ENCODE measurements at regions not wholly inside any gene's neighbourhood (a gene's known extent, or its start where the extent isn't known, plus 50 kb on each side); places are given as distances from the start of the nearest gene placed in this dataset.

DNA sequence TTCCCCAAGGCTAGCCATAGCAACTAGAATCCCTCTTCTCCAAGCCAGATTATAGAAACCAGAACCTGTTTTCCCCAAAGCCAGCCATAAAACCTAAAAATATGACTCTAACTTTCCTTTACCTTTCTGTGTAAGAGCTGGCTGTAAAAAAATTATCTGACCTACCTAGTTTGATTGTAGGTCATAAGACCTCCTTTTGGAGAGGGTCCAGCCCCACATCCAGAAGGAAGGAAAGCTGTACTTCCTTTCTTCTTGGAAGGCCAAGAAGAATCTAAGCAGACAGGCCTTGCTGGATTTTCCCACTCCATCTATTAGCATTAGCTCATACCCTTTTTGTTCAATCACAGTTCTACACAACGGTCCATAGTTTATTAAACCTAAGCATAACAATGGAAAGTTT lies 1006.3 kb downstream of the SORCS3 start:
- no peak for DNase-seq

DNA sequence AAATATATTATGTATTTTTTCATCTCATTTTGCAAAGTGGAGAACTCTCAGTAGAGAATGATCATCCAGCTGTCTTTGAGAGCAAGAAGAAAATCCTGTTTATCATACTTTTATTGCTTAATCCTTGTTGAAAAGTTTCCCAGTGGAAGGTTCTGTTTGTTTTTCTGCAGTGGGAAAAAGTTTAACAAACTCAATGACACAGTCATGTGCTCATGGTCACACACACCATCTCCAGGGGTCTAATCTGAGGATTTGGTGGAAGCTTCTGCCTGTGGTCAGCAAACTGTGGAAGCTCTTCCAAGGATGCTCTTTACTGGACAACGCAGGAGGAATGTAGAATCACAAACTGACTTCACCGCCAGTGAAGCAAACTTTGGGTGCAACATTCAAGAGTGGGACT lies 1003.9 kb downstream of the SORCS3 start:
- DNase-seq, result peak in 1 of 3 donors; percentile 3

GRCh38 chr10:105644559-105644958 lies 1003.5 kb downstream of the SORCS3 start:
- DNase-seq, result no peak

DNA sequence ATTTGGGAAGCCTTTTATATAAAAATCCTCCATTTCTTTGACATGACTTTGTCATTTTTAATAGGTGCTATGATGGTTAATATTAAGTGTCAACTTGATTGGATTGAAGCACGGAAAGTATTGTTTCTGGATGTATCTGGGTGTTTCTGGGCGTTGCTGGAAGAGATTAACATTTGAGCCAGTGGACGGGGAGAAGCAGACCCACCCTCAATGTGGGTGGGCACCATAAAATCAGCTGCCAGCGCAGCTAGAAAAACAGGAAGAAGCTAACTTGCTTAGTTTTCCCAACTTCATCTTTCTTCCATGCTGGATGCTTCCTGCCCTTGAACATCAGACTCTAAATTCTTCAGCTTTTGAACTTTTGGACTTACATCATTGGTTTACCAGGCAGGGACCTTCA lies 1003.0 kb downstream of the SORCS3 start:
- DNase-seq, result peak in 1 of 3 donors; percentile 10

DNA sequence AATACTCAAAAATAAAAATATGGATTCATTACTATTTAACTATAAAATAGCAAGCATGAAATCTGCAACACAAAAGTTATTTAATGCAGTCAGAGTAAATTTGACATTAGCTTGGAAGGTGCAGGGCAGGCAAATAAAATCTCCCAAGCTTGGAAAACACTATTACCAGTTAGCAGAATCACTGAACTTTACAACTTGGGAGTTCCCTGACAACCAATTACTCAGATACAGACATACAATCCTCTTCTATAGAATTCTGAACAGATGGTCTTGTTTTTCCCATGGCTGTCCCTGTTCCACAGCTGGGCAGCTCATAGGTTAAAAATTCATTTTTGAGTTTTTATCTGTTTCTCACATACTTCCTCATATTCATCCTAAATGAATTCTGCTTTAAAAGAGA lies 1002.6 kb downstream of the SORCS3 start:
- DNase-seq, result no peak

DNA sequence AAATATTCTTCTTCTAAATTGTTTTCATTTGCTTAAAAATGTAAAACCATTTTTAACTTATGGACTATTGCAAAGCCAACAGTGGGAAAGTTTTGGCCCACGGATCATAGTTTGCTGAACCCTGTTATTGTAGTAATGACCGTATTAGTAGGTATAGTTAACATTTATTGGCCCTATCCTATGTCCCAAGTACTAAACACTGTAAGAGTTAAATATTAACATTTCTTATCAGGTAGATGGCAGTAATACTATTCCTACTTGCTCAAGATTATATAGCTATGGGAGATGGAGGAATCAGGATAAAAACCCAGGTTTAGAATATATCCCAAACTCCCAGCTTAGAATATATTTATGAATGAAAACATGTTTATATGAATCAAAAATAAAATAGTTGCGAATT lies 993.2 kb downstream of the SORCS3 start:
- no peak for DNase-seq

GRCh38 chr10:105615715-105616365 lies 974.8 kb downstream of the SORCS3 start:
- DNase-seq, result no peak

- no peak for DNase-seq
Observed at GRCh38 chr10:105611244-105611798, 970.2 kb downstream of the SORCS3 start.

GRCh38 chr10:105609451-105609850 lies 968.4 kb downstream of the SORCS3 start:
- no peak for DNase-seq

GRCh38 chr10:105605918-105606317 lies 964.8 kb downstream of the SORCS3 start:
- DNase-seq, result no peak

DNA sequence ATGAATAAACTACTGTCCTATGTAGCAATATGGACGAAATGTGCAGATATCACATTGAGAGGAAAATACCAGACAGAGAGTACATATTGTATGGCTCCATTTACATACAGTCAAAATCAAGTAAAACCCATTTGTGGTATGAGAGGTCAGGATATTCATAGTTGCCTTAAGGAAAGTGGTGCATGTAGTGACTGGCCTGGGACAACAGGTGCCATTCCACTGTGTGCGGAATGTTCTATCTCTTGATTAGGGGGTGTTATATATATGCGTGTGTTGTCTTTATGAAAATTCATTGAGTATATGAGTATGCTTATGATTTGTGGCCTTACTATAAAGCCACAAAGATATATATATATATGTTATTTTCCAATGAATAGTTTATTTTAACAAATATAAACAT lies 964.0 kb downstream of the SORCS3 start:
- DNase-seq, result no peak

DNA sequence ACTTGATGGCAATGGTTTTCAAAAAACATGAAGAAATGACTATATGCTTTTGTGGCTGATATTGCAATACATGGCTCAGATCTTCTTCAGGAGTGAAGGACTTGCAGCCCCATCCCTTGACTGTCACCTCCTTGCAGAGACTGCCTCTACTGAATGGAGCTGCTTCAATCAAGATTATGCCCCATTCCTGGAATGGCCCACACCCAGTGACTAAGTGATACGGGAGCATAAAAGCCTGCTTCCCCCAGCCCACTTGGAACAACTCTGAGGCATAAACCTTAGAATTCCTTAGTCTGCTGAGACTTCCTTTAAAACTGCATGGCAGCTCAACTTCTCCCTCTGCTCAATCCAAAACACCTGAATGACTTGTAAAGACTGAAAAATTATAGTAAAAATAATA lies 957.1 kb downstream of the SORCS3 start:
- DNase-seq, result no peak

- no peak for DNase-seq
Observed at GRCh38 chr10:105597312-105597711, 956.2 kb downstream of the SORCS3 start.

GRCh38 chr10:105596749-105597148 lies 955.7 kb downstream of the SORCS3 start:
- no peak for DNase-seq

DNA sequence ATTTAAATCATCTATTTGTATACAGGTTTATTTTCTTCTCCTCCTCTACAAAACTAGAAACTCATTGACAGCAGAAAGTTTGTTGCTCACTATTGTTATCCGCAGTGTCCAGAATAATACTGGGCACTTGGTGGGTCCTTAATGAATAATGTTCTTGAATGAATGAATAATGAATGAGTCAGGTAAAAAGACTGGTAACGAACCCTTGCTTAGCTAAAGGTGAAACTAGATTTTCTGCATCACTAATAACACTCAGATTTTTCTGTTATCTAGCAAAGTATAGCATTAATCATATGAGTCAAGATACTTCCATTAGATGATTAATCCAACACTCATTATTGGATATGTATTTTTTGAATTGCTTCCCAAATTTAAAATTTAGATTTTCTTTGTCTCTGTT lies 953.2 kb downstream of the SORCS3 start:
- DNase-seq, result no peak

DNA sequence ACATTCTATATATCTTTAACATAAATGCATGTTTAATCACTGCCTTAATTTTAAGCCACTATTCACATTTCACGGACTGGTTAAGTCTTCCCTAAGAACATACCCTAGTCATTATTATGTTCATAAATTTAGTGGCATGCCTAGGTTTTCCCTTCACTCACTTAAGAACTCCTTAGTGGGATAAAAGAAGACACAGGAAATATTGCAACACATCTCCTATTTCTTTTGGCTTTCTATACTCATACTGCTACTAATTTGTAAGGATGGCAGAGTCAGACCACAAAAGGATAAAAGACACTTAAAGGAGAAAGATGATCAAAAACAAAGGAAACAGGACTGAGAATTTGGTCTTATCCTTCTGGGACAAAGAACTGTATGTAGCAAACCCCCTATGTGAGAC lies 951.4 kb downstream of the SORCS3 start:
- DNase-seq, result no peak

DNA sequence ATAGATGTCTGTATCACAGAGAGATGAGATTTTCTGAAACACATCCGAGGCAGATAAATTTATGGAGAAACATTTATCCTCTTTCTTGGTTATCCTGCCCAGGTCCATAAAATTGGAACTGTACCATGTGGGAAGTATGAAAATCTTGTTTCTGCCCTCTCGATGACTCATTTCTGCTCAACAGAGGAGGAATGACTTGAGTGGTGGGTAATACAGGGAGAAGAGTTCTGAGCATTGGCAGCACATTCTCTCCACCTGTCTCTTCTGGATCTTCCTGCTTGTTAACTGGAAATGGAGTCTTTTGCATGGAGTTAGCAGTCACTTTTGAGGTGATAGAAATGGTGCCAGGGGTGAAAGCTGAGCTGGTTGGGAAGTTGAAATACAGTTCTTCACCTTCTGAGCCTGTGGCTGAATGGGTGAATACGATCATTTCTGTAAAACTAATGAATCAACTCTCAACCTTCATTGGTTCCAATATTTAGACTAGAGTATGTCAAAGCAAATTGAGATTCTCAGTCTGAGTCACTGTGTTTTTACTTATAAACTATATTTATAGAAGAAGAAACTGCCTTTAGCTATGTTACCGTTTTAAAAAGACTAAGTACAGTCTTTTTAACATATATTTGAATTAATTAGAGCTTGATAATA lies 945.5 kb downstream of the SORCS3 start:
- no peak for DNase-seq

- DNase-seq, result no peak
Observed at GRCh38 chr10:105585753-105586152, 944.7 kb downstream of the SORCS3 start.

- no peak for DNase-seq
Observed at GRCh38 chr10:105585171-105585570, 944.1 kb downstream of the SORCS3 start.

- no peak for DNase-seq
Observed at GRCh38 chr10:105579112-105579511, 938.0 kb downstream of the SORCS3 start.

DNA sequence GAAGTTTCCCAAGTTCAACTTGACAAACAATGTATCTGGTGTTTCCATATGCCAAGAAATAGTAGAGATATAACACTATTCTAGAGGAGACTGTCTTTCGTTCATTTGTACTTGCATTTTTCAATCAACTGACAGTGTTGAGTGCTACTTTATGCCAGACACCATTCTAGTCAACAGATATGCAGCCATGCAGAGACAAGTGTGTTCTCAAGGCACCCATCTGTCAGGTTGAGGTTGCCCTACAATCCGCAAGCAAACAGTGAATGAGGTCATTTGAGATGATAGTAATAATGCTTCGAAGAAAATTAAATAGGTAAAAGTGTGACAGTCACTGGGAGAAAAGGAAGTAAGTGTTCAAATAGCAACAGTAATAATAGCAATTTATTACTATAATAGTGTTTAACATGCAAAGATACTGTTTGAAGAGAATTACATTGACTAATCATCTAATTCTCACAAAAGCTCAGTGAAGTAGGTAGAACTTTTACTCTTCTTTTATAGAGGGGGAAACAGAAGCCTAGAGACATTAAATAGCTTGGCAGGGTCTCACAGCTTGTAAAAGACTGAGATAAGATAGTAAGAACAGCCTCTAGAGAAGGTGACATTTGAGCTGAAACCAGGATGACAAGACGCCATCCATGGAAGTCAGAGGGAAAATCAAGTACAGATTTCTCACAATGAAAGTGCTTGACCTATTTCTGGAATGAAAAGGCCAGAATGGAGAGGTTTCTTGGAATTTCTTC lies 936.9 kb downstream of the SORCS3 start:
- no peak for DNase-seq

DNA sequence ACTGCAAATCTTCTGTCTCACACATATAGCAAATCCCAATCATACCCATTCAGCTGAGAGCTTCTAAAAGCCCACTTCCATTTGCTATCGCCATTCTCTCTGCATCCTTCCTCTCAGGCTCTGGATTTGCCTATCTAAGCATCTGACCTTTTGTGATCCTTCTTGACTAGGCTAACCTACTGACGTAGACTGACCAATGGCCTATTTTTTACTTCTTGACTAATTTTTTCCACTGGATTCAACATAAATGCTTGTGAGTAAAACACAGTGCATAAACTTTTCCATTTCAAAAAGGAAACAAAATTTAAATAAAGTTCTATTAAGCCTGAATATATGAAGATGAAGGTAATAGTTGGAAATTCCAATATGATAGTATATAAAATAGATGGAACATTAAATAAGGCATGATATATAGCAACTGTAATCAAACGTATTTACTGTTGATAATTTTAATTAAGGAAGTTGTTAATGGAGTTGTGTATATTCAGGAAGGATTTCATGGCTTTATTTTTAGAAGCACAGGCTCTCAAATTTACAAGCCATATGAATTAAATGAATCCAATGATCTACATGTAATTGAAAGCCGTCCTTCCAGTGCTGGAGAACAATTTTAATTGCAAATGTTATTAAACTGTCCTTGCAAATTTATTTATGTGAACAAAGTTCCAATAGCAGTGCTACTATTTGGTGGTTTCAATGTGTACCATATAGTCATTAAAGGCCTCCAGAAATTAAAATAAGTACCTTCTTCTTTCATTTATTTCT lies 918.4 kb downstream of the SORCS3 start:
- DNase-seq, result no peak

All from muscle of back (tissue), 3 donors.